K562 (cell line): ENCODE measurements at regions not wholly inside any gene's neighbourhood (a gene's known extent, or its start where the extent isn't known, plus 50 kb on each side); places are given as distances from the start of the nearest gene placed in this dataset.

Source experiments
- CHD1 ChIP-seq: fragments of 200-600 bp; sonication (generic); IDR thresholded peaks from one replicate; pipeline ENCODE4 v1.6.1; 2012; ENCODE audit warnings: mild to moderate bottlenecking, moderate library complexity, low read length, inconsistent platforms
- MYNN ChIP-seq, 2 experiments: sonication (generic); formaldehyde crosslinking in 1 of 2; IDR thresholded peaks; 2 replicates each; pipeline versions ENCODE4 v1.5.0 to v1.6.1; 2016 to 2020; ENCODE audit warnings: antibody characterized with exemption in 1 of 2, missing genetic modification reagents in 1 of 2
- TF ChIP-seq, protein P1 (sequence below), 3 experiments: IDR thresholded peaks in 2 of 3; conservative IDR thresholded peaks in 1 of 3; 2 replicates each; pipeline ENCODE4 v1.5.1; 2011 to 2012; ENCODE audit warnings: low read length in 3 of 3, mild to moderate bottlenecking in 3 of 3, control low read depth in 2 of 3, improper control_type of control experiment in 1 of 3, inconsistent platforms in 1 of 3, low read depth in 1 of 3, mixed read lengths in 1 of 3, moderate library complexity in 1 of 3; ENCODE audit not compliant: insufficient read depth in 2 of 3

DNA sequence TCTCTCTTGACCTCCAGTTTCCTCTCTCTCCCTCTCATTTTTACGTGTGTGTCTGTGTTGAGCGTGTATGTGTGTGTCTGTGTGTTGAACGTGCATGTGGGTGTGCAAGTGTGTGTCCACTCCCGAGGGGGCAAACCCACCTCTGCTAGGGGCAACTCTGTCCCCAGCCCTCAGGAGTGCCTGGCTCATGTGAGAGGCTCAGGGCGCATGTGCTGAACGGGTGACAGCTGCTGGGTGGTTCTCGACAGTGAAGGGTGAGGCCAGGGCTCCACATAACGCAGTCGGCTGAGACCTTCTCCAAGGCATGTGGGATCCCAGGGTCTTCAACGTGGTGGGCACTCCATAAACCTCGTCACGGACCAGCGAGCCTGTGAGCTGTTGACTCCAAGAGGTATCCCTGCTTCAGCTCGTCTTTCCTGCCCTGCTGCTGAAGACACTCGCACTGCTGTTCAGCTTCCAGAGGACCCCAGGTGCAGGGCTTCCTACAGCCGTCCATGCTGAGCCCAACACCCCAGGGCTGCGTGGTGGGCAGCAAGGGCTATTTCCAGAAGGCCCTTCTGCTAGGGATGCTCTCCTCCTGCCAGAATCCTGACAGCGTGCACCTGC is 361.6 kb upstream of the SHH start:
- TF ChIP-seq MYNN (IDR thresholded peaks at IDR 0.05) (no peak), MYNN (CRISPR knock-in tag; IDR thresholded peaks at IDR 0.05) (no peak), CHD1 (no peak)
- TF ChIP-seq, protein P1, sequence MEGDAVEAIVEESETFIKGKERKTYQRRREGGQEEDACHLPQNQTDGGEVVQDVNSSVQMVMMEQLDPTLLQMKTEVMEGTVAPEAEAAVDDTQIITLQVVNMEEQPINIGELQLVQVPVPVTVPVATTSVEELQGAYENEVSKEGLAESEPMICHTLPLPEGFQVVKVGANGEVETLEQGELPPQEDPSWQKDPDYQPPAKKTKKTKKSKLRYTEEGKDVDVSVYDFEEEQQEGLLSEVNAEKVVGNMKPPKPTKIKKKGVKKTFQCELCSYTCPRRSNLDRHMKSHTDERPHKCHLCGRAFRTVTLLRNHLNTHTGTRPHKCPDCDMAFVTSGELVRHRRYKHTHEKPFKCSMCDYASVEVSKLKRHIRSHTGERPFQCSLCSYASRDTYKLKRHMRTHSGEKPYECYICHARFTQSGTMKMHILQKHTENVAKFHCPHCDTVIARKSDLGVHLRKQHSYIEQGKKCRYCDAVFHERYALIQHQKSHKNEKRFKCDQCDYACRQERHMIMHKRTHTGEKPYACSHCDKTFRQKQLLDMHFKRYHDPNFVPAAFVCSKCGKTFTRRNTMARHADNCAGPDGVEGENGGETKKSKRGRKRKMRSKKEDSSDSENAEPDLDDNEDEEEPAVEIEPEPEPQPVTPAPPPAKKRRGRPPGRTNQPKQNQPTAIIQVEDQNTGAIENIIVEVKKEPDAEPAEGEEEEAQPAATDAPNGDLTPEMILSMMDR (IDR thresholded peaks at IDR 0.05 in 2 of 3, conservative IDR thresholded peaks at IDR 0.05 in 1 of 3; ENCODE audit: insufficient read depth in 2 of 3, low read depth in 1 of 3, low read length in 3 of 3), result no peak
